Head of caudate nucleus (tissue), 42 donors: ENCODE measurements at regions not wholly inside any gene's neighbourhood (a gene's known extent, or its start where the extent isn't known, plus 50 kb on each side); places are given as distances from the start of the nearest gene placed in this dataset.

Experiments used
- DNase-seq, 42 donors: peaks; one replicate each; pipeline versions ENCODE4 v3.0.0 to v3.0.0-alpha.2; 2020 to 2021; ENCODE audit warnings: mixed read lengths in 7 of 42
- intact Hi-C: fragments of 100-400 bp; cut with DNase I; formaldehyde crosslinking; loops from one replicate; pipeline ENCODE4 v1.15.0; 2022

- DNase-seq = peak in 3 of 42 donors; percentile 1 to 34 (median 1)
- intact Hi-C loops = no loop called here
Observed at GRCh38 chr6:170232186-170233002, 58.5 kb downstream of the DLL1 start.

- DNase-seq = peak in 3 of 42 donors; percentile 2 to 39 (median 7)
- intact Hi-C loops = no loop called here
Observed at GRCh38 chr6:170231293-170232185, 59.3 kb downstream of the DLL1 start.

GRCh38 chr6:170230520-170231292 lies 60.2 kb downstream of the DLL1 start:
- intact Hi-C loops = no loop called here
- peak in 13 of 42 donors; percentile 7 to 72 (median 52) for DNase-seq

- intact Hi-C loops = no loop called here
- DNase-seq = peak in 2 of 42 donors; percentile 2 to 6
Observed at GRCh38 chr6:170229851-170230519, 60.9 kb downstream of the DLL1 start.

GRCh38 chr6:170229396-170229795 lies 61.5 kb downstream of the DLL1 start:
- intact Hi-C loops = no loop called here
- DNase-seq = peak in 1 of 42 donors; percentile 0

- peak in 2 of 42 donors; percentile 0 to 38 for DNase-seq
- intact Hi-C loops = no loop called here
Observed at GRCh38 chr6:170228946-170229310, 62.0 kb downstream of the DLL1 start.

GRCh38 chr6:170227996-170228945 lies 62.6 kb downstream of the DLL1 start:
- peak in 7 of 42 donors; percentile 0 to 37 (median 12) for DNase-seq
- intact Hi-C loops = no loop called here

- DNase-seq = peak in 17 of 42 donors; percentile 8 to 79 (median 51)
- intact Hi-C loops = no loop called here
Observed at GRCh38 chr6:170227521-170227983, 63.3 kb downstream of the DLL1 start.

- peak in 8 of 42 donors; percentile 1 to 31 (median 14) for DNase-seq
- intact Hi-C loops = no loop called here
Observed at GRCh38 chr6:170226647-170227046, 64.2 kb downstream of the DLL1 start.

GRCh38 chr6:170225852-170226417 lies 64.9 kb downstream of the DLL1 start:
- intact Hi-C loops = no loop called here

GRCh38 chr6:170224694-170225660 lies 65.9 kb downstream of the DLL1 start:
- peak in 11 of 42 donors; percentile 3 to 40 (median 22) for DNase-seq

More at GRCh38 chr6:170225852-170226417, 64.9 kb downstream of the DLL1 start:
- peak in 12 of 42 donors; percentile 1 to 42 (median 24) for DNase-seq

GRCh38 chr6:170223718-170224693 lies 66.9 kb downstream of the DLL1 start:
- intact Hi-C loops = no loop called here
- DNase-seq = peak in 12 of 42 donors; percentile 1 to 36 (median 22)

More at GRCh38 chr6:170224694-170225660, 65.9 kb downstream of the DLL1 start:
- intact Hi-C loops = no loop called here

- intact Hi-C loops = no loop called here
- peak in 15 of 42 donors; percentile 3 to 53 (median 28) for DNase-seq
Observed at GRCh38 chr6:170222498-170223471, 68.1 kb downstream of the DLL1 start.
